ENCODE measurements at regions not wholly inside any gene's neighbourhood (a gene's known extent, or its start where the extent isn't known, plus 50 kb on each side); places are given as distances from the start of the nearest gene placed in this dataset.

DNA sequence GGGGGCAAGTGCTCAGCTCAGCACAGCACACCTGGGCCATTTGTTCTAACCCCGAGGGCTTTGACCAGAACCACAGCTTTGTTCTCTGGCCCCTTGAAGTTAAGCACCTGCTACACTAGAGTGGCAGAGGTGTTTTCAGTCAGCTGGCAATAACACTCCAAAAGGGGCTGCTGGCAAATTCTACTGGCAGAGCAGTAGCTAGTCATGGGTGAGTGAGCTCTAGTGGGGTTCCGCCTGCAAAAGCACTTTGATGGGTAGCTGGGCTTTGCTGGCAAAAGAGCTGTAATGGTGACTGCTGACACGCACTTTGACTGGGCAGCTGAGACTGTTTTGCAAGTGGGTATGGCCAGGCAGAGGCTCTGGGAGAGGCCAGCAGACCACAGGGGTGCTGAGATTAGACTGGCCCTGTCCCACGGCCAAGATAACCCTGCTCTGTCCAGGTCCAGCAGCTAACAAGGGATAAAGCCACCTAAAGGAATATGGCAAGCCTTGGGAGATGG is 65.2 kb upstream of the TENT5D start:
- no peak for DNase-seq
- no peak for ATAC-seq
- intact Hi-C loops (cut with DNase I), result no loop called here
- WGBS, 4 donors, result 55 to 64% (median 58%) methylated on average over 4 of the region's 4 CpGs
- H3K36me3 ChIP-seq, result no peaks in the 10 kb centered on the region
- no peaks in the 10 kb centered on the region for H3K9me3 ChIP-seq
- no peaks in the 10 kb centered on the region for H3K4me1 ChIP-seq
- H3K27ac ChIP-seq, result no peak overlapping the region
- no peaks in the 10 kb centered on the region for H3K27me3 ChIP-seq
- TF ChIP-seq POLR2A (IDR thresholded peaks at IDR 0.05), result no peak
- TF ChIP-seq, protein P1, sequence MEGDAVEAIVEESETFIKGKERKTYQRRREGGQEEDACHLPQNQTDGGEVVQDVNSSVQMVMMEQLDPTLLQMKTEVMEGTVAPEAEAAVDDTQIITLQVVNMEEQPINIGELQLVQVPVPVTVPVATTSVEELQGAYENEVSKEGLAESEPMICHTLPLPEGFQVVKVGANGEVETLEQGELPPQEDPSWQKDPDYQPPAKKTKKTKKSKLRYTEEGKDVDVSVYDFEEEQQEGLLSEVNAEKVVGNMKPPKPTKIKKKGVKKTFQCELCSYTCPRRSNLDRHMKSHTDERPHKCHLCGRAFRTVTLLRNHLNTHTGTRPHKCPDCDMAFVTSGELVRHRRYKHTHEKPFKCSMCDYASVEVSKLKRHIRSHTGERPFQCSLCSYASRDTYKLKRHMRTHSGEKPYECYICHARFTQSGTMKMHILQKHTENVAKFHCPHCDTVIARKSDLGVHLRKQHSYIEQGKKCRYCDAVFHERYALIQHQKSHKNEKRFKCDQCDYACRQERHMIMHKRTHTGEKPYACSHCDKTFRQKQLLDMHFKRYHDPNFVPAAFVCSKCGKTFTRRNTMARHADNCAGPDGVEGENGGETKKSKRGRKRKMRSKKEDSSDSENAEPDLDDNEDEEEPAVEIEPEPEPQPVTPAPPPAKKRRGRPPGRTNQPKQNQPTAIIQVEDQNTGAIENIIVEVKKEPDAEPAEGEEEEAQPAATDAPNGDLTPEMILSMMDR (IDR thresholded peaks at IDR 0.05), result no peak
- H3K4me3 ChIP-seq, result no peak overlapping the region
